Thoracic aorta (tissue), 2 donors: ENCODE measurements at regions not wholly inside any gene's neighbourhood (a gene's known extent, or its start where the extent isn't known, plus 50 kb on each side); places are given as distances from the start of the nearest gene placed in this dataset.

ENCODE experiments used
- ATAC-seq: fragments of 150-250 bp; one replicate; pipeline ENCODE4 v1.8.0; 2017; ENCODE audit warnings: low read depth; ENCODE audit not compliant: insufficient number of reproducible peaks, low FRiP score
- DNase-seq: peaks from one replicate; pipeline ENCODE4 v3.0.0-alpha.2; 2020; ENCODE audit warnings: low spot score
- H3K27ac ChIP-seq, 2 donors: fragments of 200-600 bp; sonication (generic); 1 replicate in 1 of 2; 2 replicates in 1 of 2; pipeline ENCODE4 v1.5.1; 2016; ENCODE audit warnings: mild to moderate bottlenecking in 2 of 2, moderate library complexity in 2 of 2
- H3K27me3 ChIP-seq: fragments of 200-600 bp; sonication (generic); replicated peaks from 2 replicates; pipeline ENCODE4 v1.6.0; 2016; ENCODE audit warnings: mild to moderate bottlenecking; ENCODE audit not compliant: insufficient read depth
- H3K36me3 ChIP-seq: fragments of 200-600 bp; sonication (generic); one replicate; pipeline ENCODE4 v1.5.1; 2016
- H3K4me1 ChIP-seq, 2 donors: fragments of 200-600 bp; sonication (generic); 1 replicate in 1 of 2; 2 replicates in 1 of 2; pipeline versions ENCODE4 v1.5.1 to v1.6.0; 2016; ENCODE audit warnings: low read depth in 2 of 2, mild to moderate bottlenecking in 1 of 2; ENCODE audit not compliant: control insufficient read depth in 1 of 2
- H3K4me3 ChIP-seq: fragments of 200-600 bp; sonication (generic); 2 replicates; pipeline ENCODE4 v1.5.1; 2016; ENCODE audit warnings: mild to moderate bottlenecking
- H3K9me3 ChIP-seq: fragments of 200-600 bp; sonication (generic); 2 replicates; pipeline ENCODE4 v1.5.1; 2016
- CTCF ChIP-seq: fragments of 200-600 bp; sonication (generic); IDR thresholded peaks from one replicate; pipeline ENCODE4 v1.5.1; 2019; ENCODE audit warnings: antibody characterized with exemption

GRCh38 chr7:23887660-23888059 lies 177.6 kb downstream of the STK31 start:
- no peaks in the 10 kb centered on the region for H3K27me3 ChIP-seq
- no peaks in the 10 kb centered on the region for H3K36me3 ChIP-seq
- ATAC-seq (no peak), DNase-seq (no peak)
- no peak overlapping the region for H3K4me3 ChIP-seq
- no peak for TF ChIP-seq CTCF
- H3K4me1 ChIP-seq: no peaks in the 10 kb centered on the region
- H3K9me3 ChIP-seq: no peaks in the 10 kb centered on the region
- H3K27ac ChIP-seq: no peak overlapping the region

GRCh38 chr7:23888958-23889357 lies 178.9 kb downstream of the STK31 start:
- no peak for ATAC-seq
- no peaks in the 10 kb centered on the region for H3K27me3 ChIP-seq
- H3K36me3 ChIP-seq: no peaks in the 10 kb centered on the region
- H3K9me3 ChIP-seq: no peaks in the 10 kb centered on the region
- H3K4me1 ChIP-seq: no peaks in the 10 kb centered on the region
- no peak for TF ChIP-seq CTCF
- H3K27ac ChIP-seq: no peak overlapping the region
- H3K4me3 ChIP-seq: no peak overlapping the region
- DNase-seq: no peak

- Histone ChIP-seq H3K27me3 (no peaks in the 10 kb centered on the region), H3K4me1 (no peaks in the 10 kb centered on the region), H3K9me3 (no peaks in the 10 kb centered on the region), H3K4me3 (no peak overlapping the region), H3K27ac (no peak overlapping the region), H3K36me3 (no peaks in the 10 kb centered on the region)
- no peak for DNase-seq
- ATAC-seq: no peak
- TF ChIP-seq CTCF: no peak
Measured at GRCh38 chr7:23889566-23889965, 179.5 kb downstream of the STK31 start.

- Histone ChIP-seq H3K36me3 (no peaks in the 10 kb centered on the region), H3K27ac (no peak overlapping the region), H3K27me3 (no peaks in the 10 kb centered on the region), H3K4me3 (no peak overlapping the region), H3K9me3 (no peaks in the 10 kb centered on the region), H3K4me1 (no peaks in the 10 kb centered on the region)
- no peak for TF ChIP-seq CTCF
- DNase-seq: no peak
- ATAC-seq: no peak
Measured at GRCh38 chr7:23892019-23892418, 182.0 kb downstream of the STK31 start.

GRCh38 chr7:23893176-23893941 lies 183.3 kb downstream of the STK31 start:
- H3K4me1 ChIP-seq: no peaks in the 10 kb centered on the region
- no peaks in the 10 kb centered on the region for H3K27me3 ChIP-seq
- no peaks in the 10 kb centered on the region for H3K9me3 ChIP-seq
- H3K4me3 ChIP-seq: no peak overlapping the region
- ATAC-seq (no peak), DNase-seq (no peak)
- TF ChIP-seq CTCF: no peak
- no peak overlapping the region for H3K27ac ChIP-seq
- H3K36me3 ChIP-seq: no peaks in the 10 kb centered on the region
